GM18508 (cell line): ENCODE measurements at regions not wholly inside any gene's neighbourhood (a gene's known extent, or its start where the extent isn't known, plus 50 kb on each side); places are given as distances from the start of the nearest gene placed in this dataset.
"Not testable (repeated sequence)": the region's sequence is repeated elsewhere in the genome, so short reads cannot be mapped to it uniquely, and the experiment has no call there.

Source experiments
- ATAC-seq: cut with Tn5 transposase; IDR thresholded peaks from one replicate; pipeline ENCODE4 v1.9.1; 2021; ENCODE audit warnings: moderate number of reproducible peaks; ENCODE audit not compliant: insufficient read depth, unreplicated experiment

- ATAC-seq, result no peak
These were observed 86.7 kb upstream of the ATP8B1 start for GRCh38 chr18:57889841-57890240.

- no peak for ATAC-seq
These were observed 84.6 kb upstream of the ATP8B1 start for GRCh38 chr18:57887543-57888383.

DNA sequence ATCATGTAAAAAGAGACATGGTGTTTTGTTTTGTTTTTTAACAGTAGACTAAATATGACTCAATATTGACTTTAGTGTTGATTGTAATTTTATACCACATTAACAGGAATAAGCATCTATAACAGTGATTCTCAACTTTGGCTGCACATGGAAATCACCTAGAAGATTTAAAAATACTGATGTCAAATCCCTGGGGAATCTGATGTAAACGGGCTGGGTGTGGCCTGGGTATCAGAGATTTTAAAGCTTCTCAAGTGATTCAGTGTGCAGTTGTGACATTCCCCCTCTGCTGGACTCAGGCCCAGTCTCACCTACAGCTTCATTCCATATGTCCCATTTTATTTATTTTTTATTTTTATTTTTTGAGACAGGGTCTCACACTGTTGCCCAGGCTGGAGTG lies 82.8 kb upstream of the ATP8B1 start:
- ATAC-seq, result no peak

GRCh38 chr18:57882465-57882864 lies 79.3 kb upstream of the ATP8B1 start:
- ATAC-seq, result no peak

DNA sequence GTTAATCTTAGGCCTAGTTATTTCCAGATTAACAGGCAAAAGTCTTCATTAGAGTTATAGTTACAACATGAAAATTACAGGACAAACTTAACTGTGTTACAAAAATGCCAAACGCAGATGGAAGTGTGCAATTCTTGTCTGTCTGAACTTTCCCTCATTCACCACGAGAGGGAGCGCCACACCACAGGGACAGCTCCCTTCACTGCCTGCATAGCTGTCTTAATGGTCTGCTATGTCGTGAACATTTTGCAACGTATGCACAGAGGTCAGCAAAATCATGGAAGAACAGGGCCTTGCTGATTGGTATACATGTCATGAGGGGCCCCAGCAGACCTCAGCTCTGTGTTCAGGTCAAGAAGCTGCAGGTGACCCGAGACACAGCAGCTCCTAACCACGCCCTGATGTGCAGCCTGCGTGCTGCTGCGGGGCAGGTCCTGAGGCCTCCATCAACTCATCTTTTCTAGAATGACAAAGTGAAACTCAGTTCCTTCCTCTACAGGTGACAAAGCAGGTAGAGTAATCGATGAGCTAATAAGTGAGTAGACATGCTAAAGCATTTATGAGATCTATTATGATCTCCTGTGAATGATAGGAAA lies 78.8 kb upstream of the ATP8B1 start:
- peak; percentile 65 for ATAC-seq

DNA sequence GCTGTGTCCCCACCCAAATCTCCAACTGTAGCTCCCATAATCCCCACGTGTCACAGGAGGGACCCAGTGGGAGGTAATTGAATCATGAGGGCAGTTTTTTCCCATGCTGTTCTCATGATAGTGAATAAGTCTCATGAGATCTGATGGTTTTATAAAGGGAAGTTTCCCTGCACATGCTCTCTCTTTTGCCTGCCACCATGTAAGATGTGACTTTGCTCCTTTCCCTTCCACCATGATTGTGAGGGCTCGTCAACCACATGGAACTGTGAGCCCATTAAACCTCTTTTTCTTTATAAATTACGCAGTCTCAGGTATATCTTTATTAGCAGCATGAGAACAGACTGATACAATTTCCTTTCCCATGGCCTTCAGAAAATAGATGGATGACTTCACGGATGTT lies 76.8 kb upstream of the ATP8B1 start:
- ATAC-seq, result not testable (repeated sequence)

- ATAC-seq, result no peak
These were observed 66.1 kb upstream of the ATP8B1 start for GRCh38 chr18:57869221-57869620.

- ATAC-seq, result no peak
These were observed 63.2 kb upstream of the ATP8B1 start for GRCh38 chr18:57866355-57866754.

DNA sequence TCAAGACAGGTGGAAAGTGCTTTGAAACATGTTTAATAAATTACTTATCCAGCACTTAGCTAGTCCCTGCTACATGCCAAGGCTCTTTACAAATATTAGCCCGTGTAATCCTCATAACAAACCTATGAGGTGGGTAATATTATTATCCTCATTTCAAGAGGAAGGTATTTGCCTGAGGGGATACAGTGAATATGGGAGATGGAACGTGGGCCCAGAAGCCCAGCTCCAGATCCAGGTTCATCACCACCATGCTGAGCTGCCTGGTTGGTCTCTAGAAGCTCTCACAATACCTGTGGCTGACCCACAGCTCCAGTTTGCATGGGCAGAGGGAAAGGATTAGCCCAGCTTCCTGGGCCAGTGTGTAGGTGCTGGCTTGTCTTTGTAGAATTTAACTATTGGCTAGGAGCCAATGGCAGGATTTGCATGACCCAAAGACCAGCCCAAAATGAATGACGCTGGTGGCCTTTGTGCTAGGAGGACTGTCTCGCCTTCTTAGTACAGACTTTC lies 61.6 kb upstream of the ATP8B1 start:
- no peak for ATAC-seq

DNA sequence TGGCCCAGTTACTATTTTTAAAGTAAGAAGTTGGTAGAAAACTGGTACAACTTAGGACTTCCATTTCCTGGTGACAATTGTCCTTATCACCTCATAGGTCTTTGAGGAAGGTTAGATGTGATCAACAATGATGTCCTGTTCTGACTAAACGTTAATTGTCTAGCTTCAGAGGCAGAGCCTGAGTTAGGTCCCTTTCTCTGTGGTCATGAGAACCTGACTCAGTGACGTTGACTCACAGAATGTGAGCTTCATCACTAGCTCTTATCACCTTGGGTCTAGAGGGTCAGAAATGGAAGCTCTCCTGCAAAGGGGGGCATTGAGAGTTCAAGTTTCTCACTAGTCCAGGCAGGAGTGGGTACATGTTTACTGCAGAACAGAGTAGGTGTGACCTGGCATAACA lies 60.6 kb upstream of the ATP8B1 start:
- ATAC-seq, result no peak

DNA sequence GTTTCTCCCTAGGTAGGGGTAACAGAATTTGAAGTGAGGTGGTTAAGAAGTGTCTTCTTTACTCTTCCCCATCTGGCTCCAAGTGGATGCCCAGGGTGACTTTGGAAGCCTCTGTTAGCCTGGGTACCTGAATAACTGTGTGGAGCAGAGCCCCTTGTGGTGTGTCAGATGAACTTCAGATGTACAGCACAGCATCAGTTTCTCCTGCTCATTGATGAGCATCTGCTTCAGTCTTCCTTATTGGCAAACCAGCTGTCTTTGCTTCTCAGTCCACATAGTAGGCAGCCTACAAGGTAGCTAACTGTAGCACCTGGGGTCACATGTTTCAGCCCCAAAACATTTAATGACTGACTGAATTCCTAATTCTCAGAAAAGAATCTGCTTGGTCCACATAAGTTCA lies 56.2 kb upstream of the ATP8B1 start:
- no peak for ATAC-seq

DNA sequence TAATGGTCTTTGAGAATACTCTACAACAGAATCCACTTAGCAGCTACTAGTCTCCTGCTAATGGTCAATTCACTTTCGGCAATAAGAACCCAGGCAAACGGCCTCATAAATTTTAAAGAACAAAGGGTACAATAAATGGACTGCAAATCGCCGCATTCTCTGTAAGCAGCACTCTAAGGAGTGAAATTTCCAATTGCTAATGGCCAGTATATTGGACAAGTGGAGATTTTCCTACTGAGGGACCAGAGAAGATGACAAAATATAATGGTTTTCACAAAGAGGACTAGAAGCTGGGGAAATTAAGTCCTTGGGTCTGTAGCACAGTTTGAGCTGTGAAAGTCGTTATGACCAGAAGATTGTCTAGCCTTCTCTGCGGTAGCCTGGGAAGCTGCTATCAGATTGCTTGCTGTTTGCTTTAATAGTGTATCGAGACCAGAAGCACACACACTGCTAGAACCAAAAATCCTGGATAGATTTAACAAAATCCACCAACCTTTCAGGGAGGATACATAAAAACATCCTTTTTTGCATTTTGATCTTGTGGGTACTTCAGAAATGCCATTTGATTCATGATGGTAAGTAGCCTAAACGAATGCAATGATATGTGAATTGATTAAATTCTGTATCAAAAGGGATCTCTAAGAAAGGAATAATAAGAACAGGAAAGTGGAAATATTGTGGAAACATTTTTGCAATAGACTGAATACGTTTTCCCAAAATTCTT lies 53.6 kb upstream of the ATP8B1 start:
- no peak for ATAC-seq

- no peak for ATAC-seq
These were observed 53.0 kb upstream of the ATP8B1 start for GRCh38 chr18:57856128-57856527.

DNA sequence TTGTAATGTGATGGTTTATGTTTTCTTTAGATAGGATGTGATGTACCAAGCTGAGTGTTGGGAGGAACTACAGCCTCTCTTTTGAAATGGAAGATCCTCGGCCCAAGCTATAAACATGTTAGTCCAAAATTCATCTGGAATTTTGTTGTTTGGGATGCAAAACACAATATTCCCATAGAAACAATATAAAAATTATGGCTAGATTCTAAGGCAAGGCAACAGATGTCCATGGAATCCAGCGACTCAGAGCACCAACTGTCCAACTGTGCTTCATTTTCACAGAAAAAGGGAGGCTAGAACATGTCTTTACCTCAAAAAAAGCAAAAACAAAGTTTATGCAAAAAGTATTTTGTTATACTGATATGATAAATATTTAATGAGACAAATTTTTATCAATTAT lies 52.4 kb upstream of the ATP8B1 start:
- no peak for ATAC-seq

DNA sequence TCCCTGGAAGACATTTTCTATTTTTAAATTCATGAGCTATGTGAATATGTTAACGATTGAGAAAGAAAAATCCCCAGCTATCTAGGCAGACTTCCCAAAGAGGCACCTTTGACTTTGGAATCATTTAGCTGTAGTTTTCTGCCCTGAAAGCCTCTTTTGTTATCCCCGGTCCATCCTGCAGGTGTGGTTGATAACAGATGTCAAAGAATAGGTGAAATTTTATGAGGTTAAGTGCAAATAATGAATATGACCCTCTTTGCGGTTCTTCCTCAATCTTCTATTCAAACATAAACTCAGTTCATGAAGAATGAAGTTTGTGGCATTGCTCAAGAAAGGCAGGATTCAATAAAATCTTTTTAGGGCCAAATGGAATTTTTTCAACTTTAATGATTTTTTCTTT lies 51.6 kb upstream of the ATP8B1 start:
- no peak for ATAC-seq

DNA sequence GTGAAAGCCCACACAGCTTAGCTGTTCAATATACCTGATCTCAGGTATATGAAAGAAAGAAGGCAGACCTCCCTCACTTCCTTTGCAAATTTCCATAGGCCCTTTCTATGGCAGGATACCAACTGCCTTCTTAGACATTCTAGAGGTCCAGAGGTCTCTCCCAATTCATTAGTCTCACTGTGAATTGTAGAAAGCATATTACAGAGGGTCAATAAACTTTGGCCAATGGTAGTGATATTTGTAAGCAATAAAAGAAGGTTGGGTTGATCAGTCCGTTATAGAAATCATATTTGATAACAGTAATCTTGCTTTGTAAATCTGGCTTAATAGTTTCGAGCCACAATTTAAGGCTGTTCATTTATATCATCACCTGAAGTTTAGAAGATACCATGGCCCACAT lies 50.7 kb upstream of the ATP8B1 start:
- ATAC-seq, result no peak

GRCh38 chr18:57853133-57853532 lies 50.0 kb upstream of the ATP8B1 start:
- no peak for ATAC-seq
